PC-3 (cell line): ENCODE measurements at regions not wholly inside any gene's neighbourhood (a gene's known extent, or its start where the extent isn't known, plus 50 kb on each side); places are given as distances from the start of the nearest gene placed in this dataset.
"Not testable (repeated sequence)": the region's sequence is repeated elsewhere in the genome, so short reads cannot be mapped to it uniquely, and the experiment has no call there.

ENCODE experiments used
- CTCF ChIP-seq: fragments of 300-600 bp; sonication (generic); conservative IDR thresholded peaks from 2 replicates; pipeline ENCODE4 v1.5.1; 2017; ENCODE audit warnings: antibody characterized with exemption, low read depth, mild to moderate bottlenecking, low read length
- EZH2 ChIP-seq: fragments of 300-600 bp; sonication (generic); IDR thresholded peaks from one replicate; pipeline ENCODE4 v1.6.1; 2017; ENCODE audit warnings: antibody characterized with exemption, mild to moderate bottlenecking, low read length; ENCODE audit not compliant: unreplicated experiment
- EZH2phosphoT487 ChIP-seq: fragments of 300-600 bp; sonication (generic); IDR thresholded peaks from 2 replicates; pipeline ENCODE4 v1.6.1; 2018; ENCODE audit warnings: mild to moderate bottlenecking, antibody characterized with exemption, low read length, borderline replicate concordance

- not testable (repeated sequence) for TF ChIP-seq CTCF, EZH2, EZH2phosphoT487
Measured at GRCh38 chr20:30289711-30290141, 967.7 kb upstream of the DEFB115 start.
